Smooth muscle cell of the brain vasculature (primary cell): ENCODE measurements at regions not wholly inside any gene's neighbourhood (a gene's known extent, or its start where the extent isn't known, plus 50 kb on each side); places are given as distances from the start of the nearest gene placed in this dataset.
"Not testable (repeated sequence)": the region's sequence is repeated elsewhere in the genome, so short reads cannot be mapped to it uniquely, and the experiment has no call there.

Experiments
- DNase-seq: peaks from one replicate; pipeline ENCODE4 v3.0.0-alpha.2; 2012; ENCODE audit warnings: low read depth, low spot score

DNA sequence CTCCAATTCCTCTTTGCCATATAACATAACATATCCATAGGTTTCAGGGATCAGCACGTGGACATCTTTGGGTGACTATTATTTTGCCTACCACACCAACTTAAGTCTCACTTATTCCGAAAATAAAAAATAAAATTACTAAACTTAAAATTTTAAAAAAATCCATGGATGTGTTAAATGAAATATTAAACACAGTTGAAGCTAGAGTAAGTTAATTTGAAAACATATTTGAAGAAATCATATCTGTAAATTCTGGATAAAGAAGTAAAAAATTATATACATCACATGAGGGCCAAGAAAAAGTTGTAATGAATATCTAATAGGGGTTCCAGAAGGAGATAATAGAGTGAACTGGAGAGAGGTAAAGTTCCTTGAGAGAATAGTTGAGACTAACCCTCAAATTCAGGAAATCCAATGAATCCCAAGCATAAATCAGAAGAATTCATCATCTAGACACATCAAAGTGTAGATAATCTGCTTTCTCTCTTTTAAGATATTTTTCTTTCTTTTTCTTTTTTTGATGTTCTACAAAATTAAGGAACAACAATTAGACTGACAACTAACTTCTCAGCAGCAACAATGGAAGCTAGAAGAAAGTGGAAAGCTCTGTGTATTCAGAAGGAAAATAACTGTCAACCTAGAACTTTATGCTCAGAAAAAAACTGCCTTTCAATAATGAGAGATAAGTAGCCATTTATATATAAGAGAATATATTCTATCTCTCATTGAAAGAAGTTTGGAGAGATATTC lies 147.4 kb downstream of the ABHD5 start:
- no peak for DNase-seq

DNA sequence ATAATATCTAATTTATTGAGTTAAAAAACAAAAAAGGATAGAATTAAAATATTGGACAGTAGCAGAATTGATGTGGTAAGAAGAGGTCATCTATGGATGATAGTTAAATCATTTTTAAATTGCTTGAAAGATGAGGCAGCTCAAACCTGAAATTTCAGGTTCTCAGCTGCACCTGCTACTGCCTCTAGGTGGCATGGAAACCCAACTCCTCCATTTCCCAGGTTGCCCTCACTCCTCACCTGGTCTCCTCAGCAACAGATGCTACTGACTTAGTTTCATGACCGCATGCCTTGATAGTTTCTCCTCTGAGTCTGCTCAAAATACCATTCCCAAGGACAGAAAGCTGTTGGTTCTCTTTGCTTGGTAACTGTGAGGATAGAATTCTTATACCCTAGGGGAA lies 148.1 kb downstream of the ABHD5 start:
- no peak for DNase-seq

DNA sequence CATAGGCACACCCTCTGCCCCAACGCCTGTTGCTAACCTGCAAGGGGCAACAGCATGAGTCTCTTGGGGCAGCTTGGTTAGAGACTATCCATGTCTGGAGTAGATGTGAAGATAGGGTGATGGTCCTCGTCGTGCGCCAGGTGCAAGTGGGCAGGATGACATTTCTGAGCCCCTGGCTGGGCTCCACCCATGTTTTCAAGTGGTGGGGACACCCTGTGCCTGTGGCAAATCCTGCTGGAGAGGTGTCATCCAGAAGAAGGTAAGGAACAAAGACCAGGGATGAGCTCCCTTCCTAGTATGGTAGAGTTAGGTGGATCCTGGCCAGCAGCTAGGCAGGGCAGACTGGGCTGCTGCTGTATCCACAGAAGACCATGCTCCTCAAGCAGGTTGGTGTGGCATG lies 152.6 kb downstream of the ABHD5 start:
- no peak for DNase-seq

DNA sequence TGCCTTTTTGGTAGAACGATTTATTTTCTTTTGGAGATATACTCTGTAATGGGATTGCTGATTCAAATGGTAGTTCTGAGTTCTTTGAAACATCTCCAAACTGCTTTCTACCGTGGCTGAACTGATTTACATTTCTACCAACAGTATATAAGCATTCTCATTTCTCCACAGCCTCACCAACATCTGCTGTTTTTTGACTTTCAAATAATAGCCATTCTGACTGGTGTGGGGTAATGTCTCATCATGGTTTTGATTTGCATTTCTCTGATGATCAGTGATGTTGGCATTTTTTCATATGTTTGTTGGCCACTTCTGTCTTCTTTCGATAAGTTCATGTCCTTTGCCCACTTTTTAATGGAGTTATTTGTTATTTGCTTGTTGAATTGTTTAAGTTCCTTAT lies 154.0 kb downstream of the ABHD5 start:
- DNase-seq = no peak

DNA sequence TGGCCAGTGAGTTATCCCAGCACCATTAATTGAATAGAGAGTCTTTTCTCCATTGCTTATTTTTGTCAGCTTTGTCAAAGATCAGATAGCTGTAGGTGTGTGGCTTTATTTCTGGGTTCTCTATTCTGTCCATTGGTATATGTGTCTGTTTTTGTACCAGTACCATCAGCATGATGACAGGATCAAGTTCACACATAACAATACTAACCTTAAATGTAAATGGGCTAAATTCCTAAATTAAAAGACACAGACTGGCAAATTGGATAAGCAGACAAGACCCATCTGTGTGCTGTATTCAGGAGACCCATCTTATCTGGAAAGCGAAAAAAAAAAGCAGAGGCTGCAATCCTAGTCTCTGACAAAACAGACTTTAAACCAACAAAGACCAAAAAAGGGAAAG lies 154.8 kb downstream of the ABHD5 start:
- DNase-seq = not testable (repeated sequence)

DNA sequence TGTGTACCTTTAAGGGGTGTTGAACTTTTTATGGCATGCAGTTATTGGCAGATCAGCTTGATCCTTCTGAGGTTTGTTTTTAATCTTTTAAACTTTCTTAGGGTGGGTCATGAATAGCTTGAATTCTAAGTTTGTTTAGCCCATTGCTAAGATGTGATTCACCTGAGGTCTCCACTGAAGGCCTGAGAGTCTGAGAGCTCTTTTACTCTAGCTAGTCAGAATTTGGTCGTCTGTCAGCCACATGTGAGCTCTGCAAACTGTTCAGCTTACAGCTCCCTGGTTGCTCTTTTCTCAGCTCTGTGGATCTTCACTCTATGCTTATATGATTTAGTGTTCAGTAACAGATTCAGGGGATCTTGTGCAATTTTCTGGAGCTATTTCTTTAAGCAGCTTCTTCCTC lies 161.3 kb downstream of the ABHD5 start:
- DNase-seq = no peak

DNA sequence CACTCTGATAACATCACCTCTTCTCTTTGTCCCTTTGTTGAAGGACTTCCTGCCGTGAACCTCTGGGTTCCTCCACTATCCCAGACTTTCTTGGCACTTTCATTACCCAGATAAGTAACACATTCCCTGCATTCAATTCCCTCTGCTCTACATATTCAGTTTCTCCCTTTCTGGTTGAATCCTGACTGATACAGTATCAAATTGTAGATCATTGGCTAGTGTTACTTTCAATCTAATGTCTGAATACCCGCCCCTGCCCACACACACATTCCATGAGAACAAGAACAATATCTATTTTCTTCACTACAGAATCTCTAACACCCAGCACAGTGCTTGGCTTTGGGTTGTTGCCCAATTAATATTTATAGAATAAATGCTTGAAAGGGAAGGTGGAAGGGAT lies 163.5 kb downstream of the ABHD5 start:
- DNase-seq = no peak

DNA sequence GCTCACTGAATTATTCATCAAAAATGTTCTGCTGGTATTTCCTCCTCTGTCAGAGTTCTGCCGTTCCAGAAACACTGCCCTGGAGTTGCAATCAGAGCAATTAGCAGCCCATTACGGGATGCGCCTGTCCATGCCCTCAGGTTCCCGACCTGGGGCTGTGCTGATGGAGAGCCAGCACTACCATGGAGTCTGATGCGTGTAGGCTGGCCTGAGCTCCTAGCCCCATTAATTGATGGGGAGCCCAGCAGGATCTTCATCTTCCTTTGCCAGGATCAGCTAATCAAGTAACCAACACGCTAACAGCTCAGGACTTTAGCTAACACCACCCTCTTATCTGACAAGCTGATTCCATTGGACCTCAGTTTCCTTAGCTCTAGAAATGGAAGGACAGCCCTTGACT lies 164.2 kb downstream of the ABHD5 start:
- no peak for DNase-seq

DNA sequence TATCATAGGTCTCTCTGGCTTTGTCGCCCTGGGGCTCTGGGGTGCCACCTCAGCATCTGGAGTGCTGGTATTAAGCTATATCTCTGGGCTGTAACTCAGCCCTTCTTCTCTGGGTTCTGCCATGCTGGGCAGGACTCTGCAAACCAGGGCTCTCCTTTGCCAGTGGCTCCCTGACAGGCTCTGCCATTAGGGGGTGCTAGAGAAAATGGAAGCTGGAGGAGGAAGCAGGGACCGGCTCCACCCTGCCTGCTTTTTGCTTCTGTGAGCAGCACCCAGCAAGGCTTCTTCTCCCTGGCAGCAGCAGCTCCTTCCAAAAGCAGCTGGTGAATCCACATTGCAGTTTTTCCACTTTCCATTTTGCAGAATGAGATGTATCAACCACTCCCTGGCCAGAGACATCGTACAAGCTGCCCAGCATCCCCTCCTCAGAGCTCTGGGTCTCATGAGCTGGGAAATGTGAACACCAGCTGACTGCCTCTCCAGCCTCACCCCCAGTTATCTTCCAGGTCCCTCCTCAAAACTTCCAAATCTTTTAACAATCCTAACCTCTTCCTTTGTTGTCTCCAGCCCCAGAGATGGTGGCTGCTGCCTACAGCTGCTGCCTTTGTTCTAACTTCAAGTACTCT lies 165.0 kb downstream of the ABHD5 start:
- DNase-seq = no peak

DNA sequence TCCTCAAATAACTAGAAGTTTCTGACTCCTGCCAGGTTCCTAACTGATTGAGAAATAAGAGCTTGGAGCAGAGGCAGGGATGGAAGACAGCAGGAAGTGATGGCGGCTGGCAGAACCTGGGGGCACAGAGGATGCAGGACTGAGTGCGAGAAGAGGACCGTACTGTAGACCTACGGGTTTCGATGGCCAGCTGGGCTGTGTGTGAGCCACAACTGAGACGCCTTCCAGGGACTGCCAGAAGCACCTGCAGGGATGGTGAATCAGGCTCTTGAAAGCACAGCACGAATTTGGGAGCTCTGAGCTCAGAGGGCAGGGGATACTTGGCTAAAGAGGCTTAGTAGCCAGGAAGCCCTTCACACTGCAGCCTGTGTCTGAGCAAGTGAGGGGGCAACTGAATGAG lies 165.6 kb downstream of the ABHD5 start:
- no peak for DNase-seq

DNA sequence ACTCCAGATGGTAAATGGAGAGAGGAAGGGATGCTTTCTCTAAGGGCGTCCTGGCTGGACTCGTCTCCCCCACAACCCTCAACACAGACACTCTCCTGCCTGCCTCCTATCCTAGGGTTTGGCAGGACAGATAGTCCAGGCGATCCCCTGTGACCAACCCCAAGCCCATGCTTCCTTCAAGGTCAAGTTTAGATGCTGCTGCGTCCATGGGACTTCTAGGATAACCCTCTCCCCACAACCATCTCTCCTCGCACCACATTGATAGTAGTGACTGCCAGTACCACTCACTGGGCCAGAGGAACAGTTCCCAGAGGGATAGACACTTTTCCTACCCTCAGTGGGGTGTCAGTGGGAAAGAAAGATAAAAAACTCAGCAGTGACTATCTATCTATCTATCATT lies 166.0 kb downstream of the ABHD5 start:
- DNase-seq = no peak

DNA sequence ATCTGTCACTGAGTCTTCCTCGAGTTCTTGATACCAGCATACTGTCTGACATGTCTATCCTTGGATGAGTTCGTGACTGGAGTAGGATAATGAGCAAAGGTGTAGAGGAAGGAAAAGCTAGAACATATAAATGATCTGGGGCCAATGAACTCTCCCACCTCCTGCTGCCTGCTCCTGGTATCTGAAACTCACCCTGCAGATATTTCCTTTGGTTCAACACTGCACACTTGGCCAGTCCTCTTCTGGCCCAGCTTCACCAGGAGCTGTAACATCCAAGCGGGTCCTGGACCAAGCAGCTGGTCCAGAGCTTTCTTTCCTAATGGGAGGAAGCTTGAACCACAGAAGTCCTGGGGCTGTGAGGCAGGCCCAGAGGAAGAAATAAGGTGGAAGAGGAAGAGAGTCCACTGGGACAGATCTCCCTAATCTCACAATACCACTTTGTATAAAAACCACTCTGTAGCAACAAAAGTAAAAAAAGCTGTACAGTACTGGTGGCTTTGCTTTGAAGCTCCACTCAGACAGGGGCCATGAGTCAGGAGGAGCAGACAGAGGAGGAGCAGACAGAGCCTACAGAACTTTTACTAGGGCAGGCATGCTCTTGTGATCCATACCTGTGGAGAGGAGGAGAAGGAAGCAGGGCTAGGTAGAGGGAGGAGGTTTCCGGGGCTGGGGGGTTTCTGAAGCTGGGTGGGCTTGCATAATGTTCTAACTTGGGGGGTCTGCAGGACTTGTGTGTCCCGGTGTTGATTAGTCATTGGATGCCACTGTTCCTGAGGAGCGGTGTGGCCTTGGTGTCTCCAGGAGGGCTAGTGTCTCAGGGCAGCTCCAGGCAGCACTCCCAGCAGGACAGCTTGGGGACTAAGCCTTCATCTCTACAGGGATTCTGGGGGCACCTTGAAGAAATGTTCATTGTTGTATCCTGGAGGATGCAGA lies 166.9 kb downstream of the ABHD5 start:
- no peak for DNase-seq

DNA sequence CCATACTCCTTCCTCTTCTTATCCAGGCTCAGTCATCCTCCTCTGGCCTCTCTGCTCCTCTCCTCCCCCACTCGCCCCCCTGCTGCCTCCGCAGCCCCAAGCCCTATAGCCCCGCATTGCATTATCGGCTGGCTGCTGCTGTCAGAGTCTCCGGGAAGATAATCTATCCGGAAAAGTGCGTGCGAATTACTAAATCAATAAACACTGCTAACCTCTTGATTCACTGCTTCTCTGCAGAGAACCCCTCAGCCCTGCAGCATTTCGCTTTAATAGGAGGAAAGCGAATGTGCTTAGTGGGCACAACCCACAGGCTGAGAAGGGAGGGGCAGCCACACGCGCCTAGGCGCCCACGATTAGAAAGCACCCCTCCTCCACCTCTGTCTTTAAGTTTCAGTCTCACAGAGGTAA lies 167.6 kb downstream of the ABHD5 start:
- DNase-seq = no peak

DNA sequence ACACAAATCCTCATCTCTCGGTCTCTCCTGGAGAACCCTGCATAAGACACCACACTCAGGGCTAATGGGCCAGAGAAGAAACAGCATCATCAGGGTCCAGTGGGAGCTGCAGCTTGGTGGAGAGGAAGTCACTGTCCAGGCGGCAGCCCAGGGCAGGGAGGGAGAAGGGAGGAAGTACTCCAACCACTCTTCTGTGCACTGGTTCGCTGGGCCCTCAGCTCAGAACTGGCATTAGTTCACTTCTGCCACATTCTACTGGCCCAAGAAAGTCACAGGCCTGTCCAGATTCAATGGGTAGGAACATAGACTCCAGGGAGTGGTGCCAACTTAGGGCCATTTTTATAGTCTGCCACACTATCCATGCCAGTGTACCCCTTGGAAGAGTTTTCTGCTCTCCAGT lies 169.0 kb downstream of the ABHD5 start:
- no peak for DNase-seq

DNA sequence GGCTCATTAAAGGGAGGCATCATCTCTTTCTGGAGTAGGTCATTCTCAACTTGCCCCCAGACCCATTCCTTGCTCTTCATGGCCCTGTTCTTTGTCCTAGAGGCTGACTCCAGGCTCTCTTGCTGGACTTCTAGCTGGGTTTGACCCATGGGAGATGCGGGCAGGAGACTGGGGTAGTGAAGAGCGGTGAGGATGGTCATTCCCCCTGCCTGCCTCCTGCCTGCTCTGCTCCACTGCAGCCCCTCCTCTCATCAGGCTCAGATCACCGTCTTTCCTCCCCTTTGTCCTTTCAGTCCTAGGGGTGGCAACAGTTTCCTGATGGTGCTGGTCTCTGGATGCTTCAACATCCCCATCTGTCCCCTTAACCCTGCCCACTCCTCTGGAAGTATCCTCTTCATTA lies 170.9 kb downstream of the ABHD5 start:
- no peak for DNase-seq

DNA sequence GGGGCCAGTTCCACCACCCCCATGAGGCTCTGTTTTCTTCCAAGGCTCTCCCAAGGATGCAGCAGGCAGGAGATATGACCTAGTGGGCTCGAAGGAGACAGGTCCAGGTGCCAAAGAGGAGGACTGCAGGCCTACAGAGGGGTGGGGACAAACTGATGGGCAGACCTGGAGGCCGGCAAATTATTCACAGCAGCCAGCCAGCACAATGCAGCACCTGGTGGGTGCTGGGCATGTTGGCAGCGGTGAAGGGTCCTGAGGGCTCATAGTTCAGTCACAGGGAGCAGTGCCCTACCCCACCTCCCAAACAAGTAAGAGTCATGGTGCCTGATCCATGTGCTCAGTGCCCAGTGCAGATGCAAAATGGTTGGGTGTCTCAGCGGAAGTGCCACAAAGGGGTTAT lies 171.7 kb downstream of the ABHD5 start:
- DNase-seq = no peak

DNA sequence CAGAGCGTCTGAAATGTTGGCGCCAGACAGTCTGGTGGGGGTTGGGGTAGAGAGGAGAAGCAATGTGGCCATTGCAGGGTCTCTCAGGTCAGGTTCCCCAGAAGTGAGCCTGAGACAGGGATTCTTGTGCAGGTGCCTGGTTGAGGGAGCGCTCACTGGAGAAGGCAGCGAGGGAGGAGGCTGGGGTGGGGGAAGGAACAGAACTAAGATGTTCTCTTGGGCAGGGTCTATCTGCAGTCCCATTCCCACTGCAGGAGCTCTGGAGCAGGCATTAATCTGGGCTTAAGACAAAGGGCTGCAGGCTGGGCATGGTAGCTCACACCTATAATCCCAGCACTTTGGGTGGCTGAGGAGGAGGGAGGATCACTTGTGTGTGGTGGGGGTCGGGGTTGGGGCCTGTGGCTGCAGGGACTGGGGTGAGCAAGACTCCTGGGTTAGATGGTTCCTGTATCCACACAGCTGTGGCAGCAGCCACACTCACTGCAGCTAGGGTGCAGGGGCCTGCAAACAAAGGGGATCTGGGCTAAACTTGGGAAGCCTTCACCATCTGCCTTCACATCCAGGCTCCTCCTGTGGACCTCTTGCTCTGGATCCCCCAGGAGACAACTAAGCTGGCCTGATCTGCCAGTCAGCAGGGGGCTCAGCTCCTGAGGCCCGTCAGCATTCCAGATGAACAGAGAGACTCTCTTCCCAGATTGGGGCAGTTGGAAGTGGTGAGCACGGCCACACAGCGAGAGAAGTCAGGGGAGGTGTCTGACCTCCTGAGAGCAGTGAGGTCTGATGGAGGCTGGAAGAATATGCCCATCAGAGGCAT lies 172.5 kb downstream of the ABHD5 start:
- no peak for DNase-seq

DNA sequence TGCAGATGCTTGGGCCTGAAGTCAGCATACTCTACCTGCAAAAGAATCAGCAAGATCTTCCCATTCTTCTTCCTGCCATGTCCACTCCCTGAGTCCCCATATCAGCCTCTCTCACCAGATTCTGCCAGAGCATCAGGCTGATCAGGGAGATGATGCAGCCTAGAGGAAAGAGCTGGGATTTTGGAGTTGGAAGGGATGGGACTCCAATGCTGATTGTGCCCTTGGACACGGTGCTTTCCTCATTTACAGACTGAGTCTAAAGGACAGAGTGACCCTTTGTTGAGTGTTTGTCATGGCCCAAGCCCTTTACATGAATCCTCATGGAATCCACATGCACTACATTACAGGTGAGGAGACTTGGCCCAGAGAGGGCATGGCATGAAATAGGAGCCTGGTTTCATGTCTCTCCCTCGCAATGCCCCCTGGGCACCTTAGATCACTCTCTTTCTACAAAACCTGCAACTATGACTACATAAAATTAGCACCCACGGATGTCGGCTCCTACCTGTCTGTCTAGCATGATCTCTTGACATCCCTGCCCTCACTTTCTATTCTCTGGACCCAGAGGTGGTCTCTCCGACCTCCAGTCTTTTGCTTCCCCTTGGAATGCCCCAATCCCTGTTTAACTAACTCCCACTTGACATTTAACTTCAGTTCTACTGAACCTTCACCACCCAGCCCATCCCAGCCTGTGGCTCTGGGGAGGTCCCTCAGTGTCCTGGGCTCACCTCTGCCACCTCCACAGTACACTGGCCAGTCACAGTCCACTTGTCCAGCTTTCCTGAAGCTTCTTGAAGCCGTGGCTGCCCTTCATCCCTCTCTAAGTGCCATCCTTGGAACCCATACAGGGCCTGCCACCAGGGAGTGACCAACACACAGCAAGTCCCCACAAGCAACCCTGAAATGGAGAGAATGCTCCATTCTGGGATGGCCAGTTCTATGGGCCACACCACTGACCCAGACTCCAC lies 173.5 kb downstream of the ABHD5 start:
- no peak for DNase-seq

DNA sequence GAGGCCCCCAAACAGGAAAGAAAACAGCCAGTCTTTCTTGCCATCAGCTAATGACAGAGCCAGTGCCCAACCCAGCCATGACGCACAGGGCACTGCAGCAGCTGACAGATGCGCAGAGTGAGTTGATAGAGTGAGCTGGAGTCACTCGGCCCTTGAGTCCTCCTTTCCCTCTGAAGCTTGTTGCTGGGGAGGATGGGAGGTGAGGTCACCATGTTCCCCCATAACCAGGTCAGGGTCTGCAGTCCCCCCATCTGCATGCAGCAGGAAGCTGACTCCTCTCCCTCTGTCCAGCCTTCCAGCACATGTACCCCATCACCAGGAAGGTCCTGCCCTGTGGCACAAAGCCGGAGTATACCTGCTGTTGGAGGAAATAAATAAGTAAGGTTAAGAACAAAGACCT lies 174.6 kb downstream of the ABHD5 start:
- no peak for DNase-seq

DNA sequence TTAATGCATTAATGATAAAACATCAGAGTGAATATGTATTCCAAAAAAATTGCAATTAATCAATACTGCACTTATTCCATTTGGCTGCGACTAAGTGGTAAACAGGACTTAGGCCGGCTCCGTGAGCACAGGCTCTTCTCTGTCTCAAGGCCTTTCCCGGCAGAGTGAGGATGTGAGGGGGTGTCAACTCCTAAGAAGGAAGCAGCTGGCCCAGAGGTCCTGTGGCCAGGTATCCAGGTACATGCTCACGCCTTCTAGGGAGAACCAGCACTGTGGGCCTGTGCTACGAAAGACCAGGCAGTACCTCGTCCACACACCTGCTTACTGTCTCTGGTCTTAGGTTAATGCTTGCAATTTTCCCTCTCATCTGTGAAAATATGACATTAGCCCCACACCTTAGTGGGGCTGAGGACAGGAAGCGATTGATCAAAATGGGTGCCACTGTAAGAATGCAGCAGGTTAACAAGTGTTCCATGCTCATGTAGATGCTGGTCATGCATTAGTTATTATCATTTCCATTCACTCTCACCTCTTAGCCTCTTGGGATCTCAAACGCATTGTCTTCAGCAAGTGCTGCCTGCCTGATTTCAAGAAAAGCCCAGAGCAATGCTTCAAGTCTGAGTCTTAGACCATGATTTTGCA lies 175.3 kb downstream of the ABHD5 start:
- no peak for DNase-seq
